ENCODE measurements at regions not wholly inside any gene's neighbourhood (a gene's known extent, or its start where the extent isn't known, plus 50 kb on each side); places are given as distances from the start of the nearest gene placed in this dataset.

DNA sequence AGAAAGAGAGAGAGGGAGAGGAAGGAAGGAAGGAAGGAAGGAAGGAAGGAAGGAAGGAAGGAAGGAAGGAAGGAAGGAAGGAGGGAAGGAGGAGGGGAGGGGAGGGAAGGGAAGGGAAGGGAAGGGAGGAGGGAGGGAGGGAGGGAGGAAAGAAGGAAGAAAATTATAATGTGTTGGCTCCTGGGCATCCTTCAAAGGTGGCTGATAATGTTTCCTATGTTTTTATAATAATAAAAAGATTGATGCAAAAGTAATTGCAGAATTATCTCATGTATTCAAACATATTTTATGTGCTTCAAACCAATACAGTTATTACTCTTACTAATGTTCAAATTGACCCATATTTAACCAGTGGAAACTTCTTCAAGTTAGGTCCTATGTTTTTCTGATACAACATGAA, 260.9 kb downstream of the LNPK start:
- Histone ChIP-seq H3K36me3 (ENCODE audit: control insufficient read depth in 2 of 3, insufficient read depth in 3 of 3, low read length in 3 of 3) (no peaks in the 10 kb centered on the region), H3K4me1 (ENCODE audit: control insufficient read depth in 2 of 2, insufficient read depth in 2 of 2, low read length in 2 of 2) (no peaks in the 10 kb centered on the region), H3K9me3 (ENCODE audit: control insufficient read depth in 2 of 3, low read length in 3 of 3) (no peaks in the 10 kb centered on the region), H3K27ac (ENCODE audit: low read depth, low read length) (no peak overlapping the region), H3K4me3 (ENCODE audit: low read length) (no peak overlapping the region), H3K27me3 (ENCODE audit: control insufficient read depth in 2 of 2, insufficient read depth in 2 of 2, low read length in 2 of 2) (peaks cover 0 to 4% of the 10 kb centered on the region in 2 donors)
- ChIA-PET CTCF (no interaction called here), POLR2A (no interaction called here)
- Mint-ChIP-seq H3K9me3 (peaks cover 0 to 2% (median 0%) of the 10 kb centered on the region in 11 donors), H3K4me3 (no peak overlapping the region), H3K36me3 (no peaks in the 10 kb centered on the region), H3K4me1 (no peaks in the 10 kb centered on the region), H3K27ac (no peak overlapping the region), H3K27me3 (peaks cover 5 to 62% (median 29%) of the 10 kb centered on the region in 5 donors)
- intact Hi-C loops (cut with micrococcal nuclease): no loop called here
- no peak for ATAC-seq
- DNase-seq: no peak

DNA sequence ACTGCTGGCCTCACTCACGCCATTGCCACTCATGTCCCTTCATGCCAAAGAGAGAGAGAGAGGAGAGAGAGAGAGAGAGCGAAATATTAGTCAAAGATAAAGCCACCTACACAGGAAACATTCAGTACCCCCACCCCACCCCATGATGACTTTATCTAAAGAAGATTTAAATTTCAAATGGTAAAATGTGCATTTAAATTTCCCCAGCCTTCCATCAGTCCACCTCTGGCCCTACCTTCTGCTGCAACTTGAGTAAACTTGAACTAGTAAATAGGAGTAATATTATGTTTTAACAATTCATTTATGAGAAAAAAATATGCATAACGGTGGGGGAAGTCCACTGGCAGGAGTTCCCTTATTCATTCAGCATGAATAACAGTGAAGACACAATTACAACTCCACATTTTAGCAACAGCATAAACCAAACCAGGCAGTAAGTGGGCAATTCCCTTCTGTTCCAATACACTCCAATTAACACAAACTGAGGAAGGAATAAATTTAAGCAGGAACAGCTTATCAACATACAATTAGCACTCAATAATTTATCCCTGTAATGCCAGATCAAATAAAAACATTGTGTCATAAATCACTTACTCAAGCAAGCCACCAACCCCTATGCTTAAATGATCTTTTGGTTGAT, 264.2 kb downstream of the LNPK start:
- Histone ChIP-seq H3K9me3 (ENCODE audit: control insufficient read depth in 2 of 3, low read length in 3 of 3) (no peaks in the 10 kb centered on the region), H3K4me3 (ENCODE audit: low read length) (no peak overlapping the region), H3K36me3 (ENCODE audit: control insufficient read depth in 2 of 3, insufficient read depth in 3 of 3, low read length in 3 of 3) (no peaks in the 10 kb centered on the region), H3K27me3 (ENCODE audit: control insufficient read depth in 2 of 2, insufficient read depth in 2 of 2, low read length in 2 of 2) (peaks cover 0 to 4% of the 10 kb centered on the region in 2 donors), H3K27ac (ENCODE audit: low read depth, low read length) (no peak overlapping the region), H3K4me1 (ENCODE audit: control insufficient read depth in 2 of 2, insufficient read depth in 2 of 2, low read length in 2 of 2) (no peaks in the 10 kb centered on the region)
- Mint-ChIP-seq H3K4me3 (no peak overlapping the region), H3K9me3 (peaks cover 0 to 2% (median 0%) of the 10 kb centered on the region in 11 donors), H3K27me3 (peaks cover 0 to 36% (median 19%) of the 10 kb centered on the region in 5 donors), H3K36me3 (no peaks in the 10 kb centered on the region), H3K27ac (no peak overlapping the region), H3K4me1 (no peaks in the 10 kb centered on the region)
- ATAC-seq (no peak), DNase-seq (no peak)
- intact Hi-C loops (cut with micrococcal nuclease): no loop called here
- ChIA-PET CTCF (no interaction called here), POLR2A (no interaction called here)

DNA sequence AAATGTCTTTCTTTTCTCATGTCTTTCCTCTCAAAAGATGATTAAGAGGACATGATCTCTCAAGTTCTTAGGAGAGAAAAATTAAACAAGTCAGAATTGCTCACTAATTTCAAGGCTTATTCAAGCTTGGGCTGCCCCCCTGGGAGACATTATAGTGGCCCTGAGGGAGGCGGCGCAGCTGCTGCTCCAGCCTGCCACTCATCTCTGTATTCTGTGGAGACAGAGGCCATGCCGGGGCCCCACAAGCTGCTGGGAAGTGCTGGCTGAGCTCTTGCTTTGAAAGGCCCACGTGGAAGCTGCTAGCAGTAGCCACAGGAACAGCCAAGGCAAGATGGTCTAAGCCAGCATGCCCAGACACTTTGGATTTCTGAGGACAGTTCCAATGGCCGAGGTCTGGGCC, 267.4 kb downstream of the LNPK start:
- no peaks in the 10 kb centered on the region for H3K36me3 ChIP-seq (ENCODE audit: control insufficient read depth in 2 of 3, insufficient read depth in 3 of 3, low read length in 3 of 3)
- ATAC-seq: no peak
- POLR2A ChIA-PET: no interaction called here

DNA sequence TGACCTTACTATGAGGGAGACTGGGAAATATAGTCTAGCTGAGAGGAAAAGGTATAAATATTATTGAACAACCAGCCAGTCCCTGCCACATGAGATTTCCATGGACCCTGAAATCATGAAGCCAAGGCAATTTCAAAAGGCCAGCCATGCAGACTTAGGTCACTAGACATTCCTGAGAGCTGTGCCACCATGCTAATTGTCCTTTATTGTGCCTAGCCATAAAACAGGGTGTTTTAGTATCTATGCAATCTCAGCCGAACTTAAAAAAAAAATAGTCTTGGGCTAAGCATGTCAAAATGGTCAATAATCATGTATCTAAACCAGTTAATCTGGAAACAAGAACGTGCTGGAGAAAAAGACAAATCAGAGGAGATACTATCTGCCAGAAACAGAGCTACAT, 269.5 kb downstream of the LNPK start:
- POLR2A ChIA-PET: no interaction called here
- Mint-ChIP-seq H3K4me1 (no peaks in the 10 kb centered on the region), H3K9me3 (peaks cover 0 to 5% (median 0%) of the 10 kb centered on the region in 11 donors), H3K27ac (no peak overlapping the region), H3K36me3 (no peaks in the 10 kb centered on the region), H3K27me3 (peaks cover 0 to 30% (median 19%) of the 10 kb centered on the region in 5 donors), H3K4me3 (no peak overlapping the region)
- Histone ChIP-seq H3K9me3 (ENCODE audit: control insufficient read depth in 2 of 3, low read length in 3 of 3) (no peaks in the 10 kb centered on the region), H3K4me3 (ENCODE audit: low read length) (no peak overlapping the region), H3K27me3 (ENCODE audit: control insufficient read depth in 2 of 2, insufficient read depth in 2 of 2, low read length in 2 of 2) (no peaks in the 10 kb centered on the region), H3K36me3 (ENCODE audit: control insufficient read depth in 2 of 3, insufficient read depth in 3 of 3, low read length in 3 of 3) (no peaks in the 10 kb centered on the region), H3K27ac (ENCODE audit: low read depth, low read length) (no peak overlapping the region), H3K4me1 (ENCODE audit: control insufficient read depth in 2 of 2, insufficient read depth in 2 of 2, low read length in 2 of 2) (no peaks in the 10 kb centered on the region)
- DNase-seq (no peak), ATAC-seq (no peak)
- CTCF ChIA-PET: no interaction called here
- intact Hi-C loops (cut with micrococcal nuclease): no loop called here

More for the DNA sequence above, 267.4 kb downstream of the LNPK start:
- Histone ChIP-seq H3K4me3 (ENCODE audit: low read length) (no peak overlapping the region), H3K27ac (ENCODE audit: low read depth, low read length) (no peak overlapping the region), H3K27me3 (ENCODE audit: control insufficient read depth in 2 of 2, insufficient read depth in 2 of 2, low read length in 2 of 2) (no peaks in the 10 kb centered on the region), H3K4me1 (ENCODE audit: control insufficient read depth in 2 of 2, insufficient read depth in 2 of 2, low read length in 2 of 2) (no peaks in the 10 kb centered on the region), H3K9me3 (ENCODE audit: control insufficient read depth in 2 of 3, low read length in 3 of 3) (no peaks in the 10 kb centered on the region)
- H3K27me3 Mint-ChIP-seq: peaks cover 0 to 28% (median 18%) of the 10 kb centered on the region in 5 donors
- H3K27ac Mint-ChIP-seq: no peak overlapping the region
- H3K9me3 Mint-ChIP-seq: peaks cover 0 to 4% (median 0%) of the 10 kb centered on the region in 11 donors
- CTCF ChIA-PET: no interaction called here
- H3K4me1 Mint-ChIP-seq: no peaks in the 10 kb centered on the region
- no peaks in the 10 kb centered on the region for H3K36me3 Mint-ChIP-seq
- intact Hi-C loops (cut with micrococcal nuclease): no loop called here
- no peak overlapping the region for H3K4me3 Mint-ChIP-seq
- no peak for DNase-seq

DNA sequence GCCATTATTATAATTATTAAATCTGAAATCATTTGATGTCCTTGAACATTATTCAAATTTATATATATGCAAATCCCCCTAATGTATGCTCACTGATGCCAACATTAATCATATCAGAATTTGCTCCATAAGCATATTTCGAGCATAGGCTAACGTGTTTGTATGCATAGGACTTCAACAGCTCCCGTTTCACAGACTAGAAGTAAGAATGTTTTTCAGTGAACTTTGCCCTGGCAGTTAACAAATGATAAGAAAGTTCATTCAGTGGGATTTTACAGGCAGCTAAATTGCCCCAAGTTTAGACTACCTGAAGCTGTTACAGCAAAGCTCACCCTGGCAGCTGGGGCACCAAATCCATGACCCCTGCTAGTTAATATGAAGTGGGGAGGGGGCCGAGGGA, 272.0 kb downstream of the LNPK start:
- CTCF ChIA-PET: no interaction called here
- intact Hi-C loops (cut with micrococcal nuclease): no loop called here
- peaks cover 0 to 20% (median 14%) of the 10 kb centered on the region in 5 donors for H3K27me3 Mint-ChIP-seq

DNA sequence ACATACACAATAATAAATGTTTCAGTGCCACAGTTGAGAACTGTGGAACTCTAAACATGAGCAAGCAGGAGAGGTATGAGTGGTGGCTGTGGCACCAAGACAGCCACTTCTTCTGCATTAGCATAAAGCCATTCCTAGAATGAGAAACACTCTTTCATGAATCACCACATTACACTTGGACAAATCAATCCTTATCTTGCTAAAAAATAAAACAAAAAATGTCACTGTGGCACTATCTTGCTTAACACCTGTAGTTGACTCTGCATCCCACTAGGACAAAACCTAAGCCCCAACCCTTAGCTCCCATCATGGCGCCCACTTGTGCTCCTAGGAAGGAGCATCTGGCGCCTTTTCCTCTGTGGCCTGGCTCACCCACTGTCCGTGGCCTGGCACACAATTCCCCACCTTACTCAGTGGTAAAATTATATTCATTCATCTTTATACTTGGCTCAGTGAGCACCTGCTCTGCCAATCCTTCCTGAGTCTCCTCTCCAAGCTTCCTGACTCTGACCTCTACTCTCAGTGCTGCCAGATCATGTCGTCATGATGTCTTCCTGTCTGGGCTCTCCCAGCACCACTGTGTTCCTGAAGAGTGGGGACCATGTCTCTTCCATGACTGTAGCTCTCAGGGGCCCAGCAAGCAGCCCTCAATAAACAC, 272.9 kb downstream of the LNPK start:
- H3K9me3 Mint-ChIP-seq: peaks cover 0 to 12% (median 1%) of the 10 kb centered on the region in 11 donors
- H3K4me3 Mint-ChIP-seq: no peak overlapping the region
- Histone ChIP-seq H3K4me3 (ENCODE audit: low read length) (no peak overlapping the region), H3K4me1 (ENCODE audit: control insufficient read depth in 2 of 2, insufficient read depth in 2 of 2, low read length in 2 of 2) (no peaks in the 10 kb centered on the region), H3K27ac (ENCODE audit: low read depth, low read length) (no peak overlapping the region), H3K36me3 (ENCODE audit: control insufficient read depth in 2 of 3, insufficient read depth in 3 of 3, low read length in 3 of 3) (no peaks in the 10 kb centered on the region), H3K9me3 (ENCODE audit: control insufficient read depth in 2 of 3, low read length in 3 of 3) (no peaks in the 10 kb centered on the region), H3K27me3 (ENCODE audit: control insufficient read depth in 2 of 2, insufficient read depth in 2 of 2, low read length in 2 of 2) (no peaks in the 10 kb centered on the region)
- no peak for ATAC-seq
- no peak for DNase-seq
- CTCF ChIA-PET: no interaction called here
- H3K4me1 Mint-ChIP-seq: no peaks in the 10 kb centered on the region
- H3K27ac Mint-ChIP-seq: no peak overlapping the region
- H3K27me3 Mint-ChIP-seq: peaks cover 0 to 20% (median 15%) of the 10 kb centered on the region in 5 donors
- intact Hi-C loops (cut with micrococcal nuclease): no loop called here
- H3K36me3 Mint-ChIP-seq: peaks cover 0 to 4% (median 0%) of the 10 kb centered on the region in 5 donors
- POLR2A ChIA-PET: no interaction called here

More for the DNA sequence above, 272.0 kb downstream of the LNPK start:
- Histone ChIP-seq H3K4me3 (ENCODE audit: low read length) (no peak overlapping the region), H3K4me1 (ENCODE audit: control insufficient read depth in 2 of 2, insufficient read depth in 2 of 2, low read length in 2 of 2) (no peaks in the 10 kb centered on the region), H3K9me3 (ENCODE audit: control insufficient read depth in 2 of 3, low read length in 3 of 3) (no peaks in the 10 kb centered on the region), H3K27ac (ENCODE audit: low read depth, low read length) (no peak overlapping the region), H3K36me3 (ENCODE audit: control insufficient read depth in 2 of 3, insufficient read depth in 3 of 3, low read length in 3 of 3) (no peaks in the 10 kb centered on the region), H3K27me3 (ENCODE audit: control insufficient read depth in 2 of 2, insufficient read depth in 2 of 2, low read length in 2 of 2) (no peaks in the 10 kb centered on the region)
- ATAC-seq (no peak), DNase-seq (no peak)
- peaks cover 0 to under 1% (median 0%) of the 10 kb centered on the region in 5 donors for H3K36me3 Mint-ChIP-seq
- POLR2A ChIA-PET: no interaction called here
- no peak overlapping the region for H3K4me3 Mint-ChIP-seq
- peaks cover 0 to 8% (median 1%) of the 10 kb centered on the region in 11 donors for H3K9me3 Mint-ChIP-seq
- no peak overlapping the region for H3K27ac Mint-ChIP-seq
- H3K4me1 Mint-ChIP-seq: no peaks in the 10 kb centered on the region

DNA sequence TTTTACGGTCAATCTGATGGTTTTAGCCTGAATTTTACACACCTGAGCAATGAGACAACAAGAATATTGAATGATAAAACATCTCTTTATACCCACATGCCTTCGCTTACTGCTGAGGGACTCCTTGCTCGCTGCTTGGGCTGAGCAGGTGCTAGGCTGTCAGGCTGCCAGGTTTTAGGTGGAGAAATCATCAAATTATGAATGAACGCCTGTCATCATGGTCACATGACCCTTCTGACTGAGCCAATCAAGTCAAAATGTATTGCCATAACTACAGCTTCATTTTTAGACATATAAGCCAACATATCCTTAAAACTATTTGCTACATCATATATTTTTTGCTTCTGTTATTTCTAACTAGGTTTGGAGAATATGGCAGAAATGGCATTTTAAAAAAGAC, 274.0 kb downstream of the LNPK start:
- intact Hi-C loops (cut with micrococcal nuclease): no loop called here
- Histone ChIP-seq H3K4me3 (ENCODE audit: low read length) (no peak overlapping the region), H3K27ac (ENCODE audit: low read depth, low read length) (no peak overlapping the region), H3K27me3 (ENCODE audit: control insufficient read depth in 2 of 2, insufficient read depth in 2 of 2, low read length in 2 of 2) (no peaks in the 10 kb centered on the region), H3K4me1 (ENCODE audit: control insufficient read depth in 2 of 2, insufficient read depth in 2 of 2, low read length in 2 of 2) (no peaks in the 10 kb centered on the region), H3K9me3 (ENCODE audit: control insufficient read depth in 2 of 3, low read length in 3 of 3) (no peaks in the 10 kb centered on the region), H3K36me3 (ENCODE audit: control insufficient read depth in 2 of 3, insufficient read depth in 3 of 3, low read length in 3 of 3) (no peaks in the 10 kb centered on the region)
- no peaks in the 10 kb centered on the region for H3K4me1 Mint-ChIP-seq
- H3K27ac Mint-ChIP-seq: no peak overlapping the region
- H3K36me3 Mint-ChIP-seq: peaks cover 0 to 4% (median 0%) of the 10 kb centered on the region in 5 donors
- CTCF ChIA-PET: no interaction called here
- H3K9me3 Mint-ChIP-seq: peaks cover 0 to 20% (median 6%) of the 10 kb centered on the region in 11 donors
- no peak overlapping the region for H3K4me3 Mint-ChIP-seq
- ATAC-seq: no peak
- POLR2A ChIA-PET: no interaction called here
- DNase-seq: no peak
- peaks cover 0 to 21% (median 12%) of the 10 kb centered on the region in 5 donors for H3K27me3 Mint-ChIP-seq

Measured in naive thymus-derived CD4-positive, alpha-beta T cell (primary cell).